HG03175 (cell line): ENCODE measurements at regions not wholly inside any gene's neighbourhood (a gene's known extent, or its start where the extent isn't known, plus 50 kb on each side); places are given as distances from the start of the nearest gene placed in this dataset.
"Not testable (repeated sequence)": the region's sequence is repeated elsewhere in the genome, so short reads cannot be mapped to it uniquely, and the experiment has no call there.

Source experiments
- ATAC-seq: cut with Tn5 transposase; IDR thresholded peaks from one replicate; pipeline ENCODE4 v1.9.1; 2021; ENCODE audit warnings: mild to moderate bottlenecking, moderate library complexity; ENCODE audit not compliant: unreplicated experiment

- no peak for ATAC-seq
Measured at GRCh38 chr5:7202846-7203245, 193.1 kb upstream of the ADCY2 start.

DNA sequence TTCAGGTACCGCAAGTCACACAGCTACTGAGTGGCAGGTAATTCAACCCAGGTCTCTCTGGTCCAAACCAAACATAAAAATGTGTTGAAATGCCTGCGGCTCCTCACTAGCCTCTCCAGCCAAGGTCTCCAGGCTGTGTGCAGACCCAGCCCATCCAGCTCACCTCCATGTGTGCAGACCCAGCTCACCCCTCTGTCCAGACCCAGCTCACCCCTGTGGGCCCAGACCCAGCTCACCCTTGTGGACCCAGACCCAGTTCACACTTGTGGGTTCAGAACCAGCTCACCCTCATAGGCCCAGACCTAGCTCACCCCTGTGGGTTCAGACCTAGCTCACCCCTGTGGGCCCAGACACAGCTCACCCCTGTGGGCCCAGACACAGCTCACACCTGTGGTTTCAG is 188.0 kb upstream of the ADCY2 start:
- no peak for ATAC-seq

DNA sequence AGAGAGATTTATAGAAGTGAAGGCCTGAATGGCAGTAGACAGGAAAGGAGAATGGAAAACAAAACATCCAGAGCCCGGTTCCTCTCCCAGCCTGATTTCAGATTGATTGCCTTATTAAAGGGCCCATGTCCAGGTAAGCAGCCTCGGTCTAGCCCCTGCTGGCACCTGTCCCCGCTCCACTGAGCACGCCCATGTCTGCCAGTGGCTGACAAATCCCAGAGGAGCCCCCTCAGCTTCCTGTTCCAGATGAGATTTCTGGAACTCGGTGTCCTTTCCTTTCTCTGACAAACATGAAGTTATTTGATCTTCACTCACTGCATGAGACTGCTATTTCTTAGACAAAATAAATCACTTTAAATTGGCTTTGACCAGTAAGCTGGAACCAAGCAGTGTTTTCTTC is 187.0 kb upstream of the ADCY2 start:
- no peak for ATAC-seq

DNA sequence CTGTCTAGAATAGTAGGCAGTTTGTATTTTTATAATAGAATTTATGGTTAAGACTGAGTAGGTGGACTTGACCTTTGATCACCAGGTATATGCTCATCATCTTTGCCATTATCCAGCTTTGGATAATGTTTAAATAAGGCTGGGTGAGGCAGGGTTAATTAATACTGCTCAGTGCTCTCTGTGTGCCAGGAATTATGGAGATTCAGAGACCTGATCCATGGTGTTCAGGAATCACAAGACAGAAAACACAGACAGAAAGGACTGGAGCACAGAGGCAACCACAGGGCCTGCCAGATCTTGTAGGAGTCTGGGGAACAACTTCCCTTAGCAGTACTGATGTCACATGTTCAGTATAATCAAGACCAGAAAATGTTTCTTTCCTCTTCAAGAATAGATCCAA is 186.3 kb upstream of the ADCY2 start:
- ATAC-seq, result no peak

- no peak for ATAC-seq
Measured at GRCh38 chr5:7210549-7210948, 185.4 kb upstream of the ADCY2 start.

DNA sequence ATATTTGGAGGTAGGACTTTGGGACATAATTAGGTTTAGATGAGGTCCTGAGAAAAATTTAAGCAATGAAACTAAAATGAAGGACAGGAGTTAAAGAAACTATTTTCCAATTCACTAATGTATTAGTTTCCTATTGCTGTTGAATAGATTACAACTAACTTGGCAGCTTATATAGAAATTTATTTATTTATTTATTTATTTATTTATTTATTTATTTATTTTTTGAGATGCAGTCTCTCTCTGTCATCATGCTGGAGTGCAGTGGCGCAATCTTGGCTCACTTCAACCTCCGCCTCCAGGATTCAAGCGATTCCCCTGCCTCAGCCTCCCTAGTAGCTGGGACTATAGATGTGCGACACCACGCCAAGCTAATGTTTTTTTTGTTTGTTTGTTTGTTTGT is 182.4 kb upstream of the ADCY2 start:
- no peak for ATAC-seq

DNA sequence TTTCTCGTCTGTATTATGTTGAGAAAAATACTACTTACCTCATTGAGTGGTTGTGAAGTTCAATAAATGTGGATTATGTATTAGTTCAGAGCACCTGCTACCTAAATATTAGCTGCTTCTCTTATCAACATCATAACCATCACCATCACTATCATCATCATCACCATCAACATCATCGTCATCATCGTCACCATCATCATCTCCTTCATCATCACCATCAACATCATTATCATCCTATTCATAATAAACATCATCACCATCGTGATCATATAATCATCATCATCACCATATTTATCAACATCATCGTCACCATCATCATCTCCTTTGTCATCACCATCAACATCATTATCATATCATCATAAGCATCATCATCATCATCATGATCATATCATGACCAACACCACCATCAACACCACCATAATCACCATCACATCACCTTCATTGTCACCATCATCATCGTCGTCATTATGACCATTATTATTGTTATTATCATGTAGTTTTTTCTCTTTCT is 181.0 kb upstream of the ADCY2 start:
- no peak for ATAC-seq

DNA sequence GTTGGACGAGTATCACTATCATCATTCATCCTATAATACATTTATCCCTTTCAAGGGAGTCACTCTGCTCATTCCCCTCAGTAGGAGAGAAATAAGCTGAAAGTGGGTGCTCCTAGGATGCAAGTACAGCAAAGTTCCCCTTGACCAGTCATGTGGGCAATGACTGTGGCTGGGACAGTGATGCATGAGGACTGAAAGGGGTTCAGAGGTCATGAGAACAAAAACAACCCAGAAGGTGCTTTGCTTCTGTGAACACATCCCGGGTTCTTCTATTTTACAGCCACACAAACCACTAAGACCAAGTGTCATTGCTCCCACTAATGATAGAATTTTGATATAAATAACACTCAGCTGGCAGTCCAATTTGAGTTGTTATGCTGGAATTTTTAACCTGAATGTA is 177.8 kb upstream of the ADCY2 start:
- ATAC-seq, result no peak

- ATAC-seq, result no peak
Measured at GRCh38 chr5:7220156-7220555, 175.8 kb upstream of the ADCY2 start.

DNA sequence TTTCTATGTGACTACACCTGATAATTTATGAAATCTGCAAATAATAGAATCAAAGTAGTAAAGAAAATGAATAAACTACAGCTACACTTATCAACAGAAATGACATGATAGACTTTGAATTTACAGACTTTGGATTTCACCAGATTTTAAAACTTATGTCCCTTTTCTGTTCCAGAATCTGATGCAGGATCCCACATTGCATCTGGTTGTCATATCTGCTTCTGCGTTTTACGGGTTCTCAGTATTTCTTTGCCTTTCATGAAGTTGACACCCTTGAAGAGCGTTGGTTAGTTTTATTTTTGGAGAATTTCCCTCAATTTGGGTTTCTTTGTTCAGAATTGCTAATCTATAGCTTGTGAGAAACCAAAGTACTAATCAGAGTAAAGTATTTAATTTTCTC is 174.9 kb upstream of the ADCY2 start:
- no peak for ATAC-seq

GRCh38 chr5:7225826-7226225 is 170.1 kb upstream of the ADCY2 start:
- no peak for ATAC-seq

DNA sequence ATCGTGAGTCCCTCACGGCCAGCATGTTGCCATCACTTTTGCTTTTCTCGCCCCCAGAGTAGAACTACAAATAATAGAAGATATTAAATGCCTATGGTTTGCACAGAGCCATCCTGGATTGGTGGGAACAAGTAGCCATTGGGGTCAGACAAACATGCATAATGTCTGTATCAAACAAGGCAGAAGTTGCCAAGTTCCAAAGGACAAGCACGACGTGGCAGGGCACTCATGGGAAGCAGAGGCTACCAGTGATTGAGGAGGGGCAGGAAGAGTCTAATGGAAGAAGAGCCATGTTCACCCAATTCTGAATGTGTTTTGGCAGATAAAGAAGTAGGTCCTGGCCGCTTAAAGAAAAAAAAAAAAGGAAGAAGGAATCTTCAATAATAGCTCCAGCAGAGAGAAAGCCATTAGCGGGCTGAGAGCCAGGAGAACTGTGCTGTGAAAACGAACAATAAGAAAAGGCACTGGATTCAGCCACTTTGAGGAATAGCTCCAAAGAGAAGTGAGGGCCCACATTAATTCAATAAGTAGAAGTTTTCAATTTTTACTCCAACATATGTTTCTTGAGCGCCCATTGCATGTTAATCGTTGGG is 153.7 kb upstream of the ADCY2 start:
- ATAC-seq, result no peak

DNA sequence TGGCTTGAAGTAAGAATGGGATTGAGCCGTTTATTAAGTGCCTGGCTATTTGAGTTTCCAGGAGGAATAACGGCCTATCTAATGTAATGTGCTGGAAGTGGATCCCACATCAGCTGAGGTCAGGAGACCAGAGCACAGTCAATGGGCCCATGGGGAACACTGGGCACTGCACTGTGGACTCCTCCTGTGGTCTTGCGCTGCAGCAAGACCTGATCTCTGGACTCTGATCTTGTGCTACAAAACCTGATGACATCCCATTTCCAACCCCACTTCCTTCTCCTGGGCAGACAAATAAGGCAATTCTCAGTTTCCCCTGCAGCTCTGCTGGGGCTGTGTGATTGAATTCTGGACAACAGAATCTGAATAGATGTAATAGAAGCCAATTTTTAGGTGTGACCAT is 151.7 kb upstream of the ADCY2 start:
- ATAC-seq, result no peak

DNA sequence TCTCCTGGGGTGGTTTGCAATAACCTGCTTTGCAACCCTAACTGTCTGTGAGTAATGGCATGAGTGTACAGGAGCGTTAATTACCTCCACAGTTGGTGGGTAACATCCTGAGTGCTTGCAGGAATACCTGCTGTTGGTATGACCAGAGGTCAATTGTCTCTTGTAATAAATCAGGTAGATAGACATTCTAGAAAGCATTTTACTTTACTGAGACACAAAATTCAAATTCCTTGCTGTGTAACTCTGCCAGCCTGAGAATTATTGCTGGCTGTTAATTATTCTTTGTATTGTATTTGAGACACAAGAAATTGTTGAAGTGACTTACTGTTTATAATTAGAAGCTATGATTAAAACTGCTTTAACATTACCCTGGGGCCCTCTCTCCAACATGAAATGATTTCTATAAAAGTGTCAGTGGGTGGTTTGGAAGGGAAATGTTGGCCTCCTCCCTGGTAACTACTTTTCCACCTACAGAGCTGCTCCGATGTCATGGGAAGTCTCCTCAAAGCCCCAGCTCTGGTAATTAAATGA is 150.8 kb upstream of the ADCY2 start:
- ATAC-seq, result no peak

DNA sequence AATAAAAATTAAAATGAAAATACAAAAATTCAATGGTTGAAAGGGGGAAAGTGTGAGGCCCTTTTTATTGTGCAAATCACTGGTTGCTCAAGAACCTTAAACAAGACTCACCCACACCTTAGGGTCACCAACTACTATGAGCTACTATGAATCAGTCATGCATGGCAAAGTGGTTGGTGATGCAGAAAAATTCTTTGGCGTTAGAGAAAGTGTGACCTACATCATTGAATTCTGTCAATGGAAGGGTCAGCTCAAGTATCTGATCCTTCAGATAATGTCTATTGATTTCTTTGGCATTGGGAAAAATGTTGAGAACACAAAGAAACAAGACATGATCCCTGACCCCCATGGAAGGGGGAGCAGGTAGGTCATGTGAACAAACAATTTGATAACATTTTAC is 149.7 kb upstream of the ADCY2 start:
- ATAC-seq, result no peak

GRCh38 chr5:7250004-7250403 is 145.9 kb upstream of the ADCY2 start:
- ATAC-seq, result no peak

DNA sequence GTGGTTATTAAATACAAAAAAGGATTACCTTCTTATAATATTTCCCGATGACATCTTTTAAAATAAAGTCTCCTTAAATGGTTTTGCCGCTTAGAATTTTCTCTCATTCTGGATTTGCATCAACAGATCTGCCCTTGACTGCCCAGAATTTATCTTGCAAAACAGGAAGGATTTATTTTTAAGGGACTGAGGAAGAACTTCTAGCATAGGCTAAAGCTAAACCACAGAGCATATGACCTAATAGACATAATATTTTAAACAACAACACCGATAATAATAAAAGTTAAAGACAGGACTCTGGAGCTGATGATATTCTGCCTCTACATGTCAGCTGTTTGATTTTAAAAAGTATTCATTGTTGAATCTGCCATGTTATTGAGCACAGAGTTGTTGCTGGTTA is 145.3 kb upstream of the ADCY2 start:
- no peak for ATAC-seq

DNA sequence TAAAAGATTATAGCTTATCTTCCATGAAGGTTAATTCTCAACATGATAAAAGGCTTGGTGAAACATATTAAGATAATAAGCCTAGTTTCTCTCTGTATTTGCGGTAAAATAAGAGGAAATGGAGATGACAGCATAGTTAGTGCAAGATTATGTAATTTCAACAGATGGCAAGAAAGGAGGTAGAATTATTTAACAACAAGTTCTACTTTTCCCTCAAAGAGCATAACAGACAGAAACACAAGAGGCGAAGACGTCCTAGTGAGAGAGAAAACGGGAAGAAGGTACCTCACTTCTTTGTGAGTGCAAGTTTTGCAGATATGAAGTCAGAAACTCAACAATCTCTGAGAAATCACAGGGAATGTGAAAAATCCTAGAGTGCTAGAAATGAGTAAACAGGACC is 144.8 kb upstream of the ADCY2 start:
- ATAC-seq, result no peak

GRCh38 chr5:7261049-7261448 is 134.9 kb upstream of the ADCY2 start:
- no peak for ATAC-seq

DNA sequence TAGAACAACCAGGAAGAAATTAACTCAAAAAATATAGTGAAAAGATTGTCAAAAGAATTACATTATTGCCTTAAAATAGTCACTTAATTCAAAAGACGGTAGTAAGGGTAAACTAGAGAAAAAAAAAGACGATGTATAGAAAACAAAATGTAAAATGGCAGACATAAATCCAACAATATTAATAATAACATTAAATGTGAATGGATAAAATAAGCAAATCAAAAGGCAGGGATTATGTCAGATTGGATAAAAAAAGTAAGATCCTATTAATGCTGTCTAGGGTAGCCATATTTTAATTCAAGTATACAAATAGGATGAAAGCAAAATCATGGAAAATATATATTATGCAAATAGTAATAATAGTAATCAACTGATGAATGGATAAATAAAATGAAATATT is 134.0 kb upstream of the ADCY2 start:
- no peak for ATAC-seq

- ATAC-seq, result not testable (repeated sequence)
Measured at GRCh38 chr5:7263398-7264015, 132.4 kb upstream of the ADCY2 start.

DNA sequence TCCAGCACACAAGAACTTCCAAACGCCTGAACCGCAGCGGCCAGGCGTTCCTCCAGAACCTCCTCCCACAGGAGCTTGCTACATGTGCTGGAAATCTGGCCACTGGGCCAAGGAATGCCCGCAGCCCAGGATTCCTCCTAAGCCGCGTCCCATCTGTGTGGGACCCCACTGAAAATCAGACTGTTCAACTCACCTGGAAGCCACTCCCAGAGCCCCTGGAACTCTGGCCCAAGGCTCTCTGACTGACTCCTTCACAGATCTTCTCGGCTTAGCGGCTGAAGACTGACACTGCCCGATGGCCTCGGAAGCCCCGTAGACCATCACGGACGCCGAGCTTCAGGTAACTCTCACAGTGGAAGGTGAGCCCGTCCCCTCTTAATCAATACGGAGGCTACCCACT is 130.2 kb upstream of the ADCY2 start:
- not testable (repeated sequence) for ATAC-seq

DNA sequence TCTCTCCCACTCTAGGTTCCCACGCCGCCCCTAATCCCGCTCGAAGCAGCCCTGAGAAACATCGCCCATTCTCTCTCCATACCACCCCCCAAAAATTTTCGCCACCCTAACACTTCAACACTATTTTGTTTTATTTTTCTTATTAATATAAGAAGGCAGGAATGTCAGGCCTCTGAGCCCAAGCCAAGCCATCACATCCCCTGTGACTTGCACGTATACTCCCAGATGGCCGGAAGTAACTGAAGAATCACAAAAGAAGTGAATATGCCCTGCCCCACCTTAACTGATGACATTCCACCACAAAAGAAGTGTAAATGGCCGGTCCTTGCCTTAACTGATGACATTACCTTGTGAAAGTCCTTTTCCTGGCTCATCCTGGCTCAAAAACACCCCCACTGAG is 127.2 kb upstream of the ADCY2 start:
- not testable (repeated sequence) for ATAC-seq
